GM12878 (cell line): ENCODE measurements at regions not wholly inside any gene's neighbourhood (a gene's known extent, or its start where the extent isn't known, plus 50 kb on each side); places are given as distances from the start of the nearest gene placed in this dataset.

Source experiments
- CREB1 ChIP-seq: IDR thresholded peaks from 2 replicates; pipeline ENCODE4 v1.6.1; 2012; ENCODE audit warnings: low read depth, mild to moderate bottlenecking, inconsistent platforms
- MXI1 ChIP-seq: fragments of 150-350 bp; IDR thresholded peaks from 2 replicates; pipeline ENCODE4 v1.6.1; 2011; ENCODE audit warnings: low read depth, mild to moderate bottlenecking, inconsistent platforms, low read length, improper control_type of control experiment
- TAF1 ChIP-seq: IDR thresholded peaks from 2 replicates; pipeline ENCODE4 v1.6.1; 2011; ENCODE audit warnings: mild to moderate bottlenecking, low read depth, low read length, borderline replicate concordance
- ZZZ3 ChIP-seq: IDR thresholded peaks from 2 replicates; pipeline ENCODE4 v1.6.1; 2011; ENCODE audit warnings: low read depth; ENCODE audit not compliant: control insufficient read depth, insufficient read length

- TF ChIP-seq CREB1 (no peak), TAF1 (no peak), ZZZ3 (no peak), MXI1 (no peak)
Observed at GRCh38 chr21:17436626-17437111, 76.2 kb upstream of the CXADR start.
